ENCODE measurements at regions not wholly inside any gene's neighbourhood (a gene's known extent, or its start where the extent isn't known, plus 50 kb on each side); places are given as distances from the start of the nearest gene placed in this dataset.

GRCh38 chr6:125377621-125378020, 75.9 kb upstream of the HDDC2 start:
- H2AK5ac ChIP-seq (ENCODE audit: low read depth, low read length): no peak overlapping the region
- no peak overlapping the region for H2BK120ac ChIP-seq (ENCODE audit: low read depth, low read length)
- TF ChIP-seq FOS (IDR thresholded peaks at IDR 0.05; ENCODE audit: low read depth, low read length) (no peak), CEBPB (IDR thresholded peaks at IDR 0.05; ENCODE audit: low read depth, low read length) (peak; percentile 7; the same call in 1 of the 2 replicates), RFX5 (IDR thresholded peaks at IDR 0.05; ENCODE audit: low read depth, low read length) (no peak), MAZ (IDR thresholded peaks at IDR 0.05; ENCODE audit: borderline replicate concordance, low read depth, low read length) (no peak), USF2 (IDR thresholded peaks at IDR 0.05; ENCODE audit: low read depth, low read length) (no peak)
- no TSS peak for BruUV-seq (replicated peaks)
- no peak overlapping the region for H3K23ac ChIP-seq (ENCODE audit: low read depth, low read length)
- H4K5ac ChIP-seq (ENCODE audit: low read depth, low read length): no peak overlapping the region
- WGBS, 2 experiments (ENCODE audit: extremely low coverage in 2 of 2, insufficient read length in 1 of 2): no CpG with 5 or more reads among the region's 5 CpGs
- H3K4me1 ChIP-seq (ENCODE audit: control insufficient read depth, insufficient read depth, low read length): peaks cover 3% of the 10 kb centered on the region; the same call in 1 of the 2 replicates
- no peak overlapping the region for H3K18ac ChIP-seq (ENCODE audit: low read depth, low read length)
- no peak overlapping the region for H3K4me3 ChIP-seq (ENCODE audit: insufficient read depth, low read depth, low read length)
- peak; percentile 17 for DNase-seq
- peak overlapping the region; percentile 40 for H3K4me2 ChIP-seq (ENCODE audit: low read depth, low read length)
- H3K14ac ChIP-seq (replicated peaks; ENCODE audit: low read depth, low read length): no peak overlapping the region
- H2AFZ ChIP-seq (replicated peaks; ENCODE audit: low read length, poor library complexity): no peak overlapping the region
- no peaks in the 10 kb centered on the region for H3K9me1 ChIP-seq (ENCODE audit: insufficient read depth, low read length)
- no peak overlapping the region for H2BK5ac ChIP-seq (ENCODE audit: low read depth, low read length, poor library complexity, severe bottlenecking)
- H3K9ac ChIP-seq (ENCODE audit: low read depth, low read length): no peak overlapping the region
- H3K79me1 ChIP-seq (ENCODE audit: low read depth in 1 of 2, low read length in 2 of 2): no peaks in the 10 kb centered on the region
- H3K36me3 ChIP-seq (ENCODE audit: control insufficient read depth, insufficient read depth, low read length): no peaks in the 10 kb centered on the region
- H2AK9ac ChIP-seq (replicated peaks; ENCODE audit: low read depth, low read length, poor library complexity): no peak overlapping the region
- no peak overlapping the region for H3K4ac ChIP-seq (ENCODE audit: low read depth, low read length)
- 0 out of 2 replicates have a peak, but pooled peaks have one; percentile 27 for ATAC-seq (ENCODE audit: low read depth)
- no peak overlapping the region for H3K27ac ChIP-seq (ENCODE audit: insufficient read depth, low read length)
- H3K56ac ChIP-seq (ENCODE audit: extremely low read depth, insufficient read depth, low read length): no peak overlapping the region
- H4K20me1 ChIP-seq (ENCODE audit: insufficient read depth, low read length): no peaks in the 10 kb centered on the region
- dilution Hi-C loops (cut with HindIII; ENCODE audit: low sequenced_read_pairs, unreplicated experiment): no loop called here
- in situ Hi-C loops (cut with MboI; ENCODE audit: low sequenced_read_pairs): no loop called here
- no peaks in the 10 kb centered on the region for H3K9me3 ChIP-seq (ENCODE audit: control insufficient read depth, insufficient read depth, low read length)
- H2BK20ac ChIP-seq (ENCODE audit: low read depth, low read length): no peak overlapping the region
- H4K91ac ChIP-seq (ENCODE audit: insufficient read depth, low read depth, low read length): no peak overlapping the region
- peaks cover 10% of the 10 kb centered on the region for H3K27me3 ChIP-seq (ENCODE audit: control insufficient read depth, insufficient read depth, low read length)
- no peak overlapping the region for H4K8ac ChIP-seq (ENCODE audit: low read depth in 2 of 2, low read length in 2 of 2)
- ChIA-PET POLR2A (ENCODE audit: unreplicated experiment) (no interaction called here), CTCF (no interaction called here)
- no peak overlapping the region for H2BK15ac ChIP-seq (ENCODE audit: low read depth, low read length)
- intact Hi-C loops (cut with micrococcal nuclease): no loop called here
